C4-2B (cell line): ENCODE measurements at regions not wholly inside any gene's neighbourhood (a gene's known extent, or its start where the extent isn't known, plus 50 kb on each side); places are given as distances from the start of the nearest gene placed in this dataset.

Source experiments
- H3K27ac ChIP-seq: fragments of 450-650 bp; 2 replicates; pipeline ENCODE4 v1.5.1; 2017
- CTCF ChIP-seq: fragments of 450-650 bp; conservative IDR thresholded peaks from 2 replicates; pipeline ENCODE4 v1.5.1; 2017; ENCODE audit warnings: mild to moderate bottlenecking
- ZFX ChIP-seq: fragments of 450-650 bp; IDR thresholded peaks from 2 replicates; pipeline ENCODE4 v1.6.1; 2017

- TF ChIP-seq CTCF (no peak), ZFX (no peak)
- H3K27ac ChIP-seq: no peak overlapping the region
Observed at GRCh38 chr19:30162718-30163117, 209.5 kb upstream of the ZNF536 start.

GRCh38 chr19:30163663-30164062 lies 208.5 kb upstream of the ZNF536 start:
- H3K27ac ChIP-seq: no peak overlapping the region

GRCh38 chr19:30165228-30165813 lies 206.9 kb upstream of the ZNF536 start:
- no peak overlapping the region for H3K27ac ChIP-seq

More at GRCh38 chr19:30163663-30164062, 208.5 kb upstream of the ZNF536 start:
- no peak for TF ChIP-seq ZFX

GRCh38 chr19:30167206-30167868 lies 204.8 kb upstream of the ZNF536 start:
- TF ChIP-seq ZFX: no peak
- no peak for TF ChIP-seq CTCF
- H3K27ac ChIP-seq: no peak overlapping the region

More at GRCh38 chr19:30165228-30165813, 206.9 kb upstream of the ZNF536 start:
- TF ChIP-seq ZFX (no peak), CTCF (no peak)

- no peak for TF ChIP-seq ZFX
- TF ChIP-seq CTCF: no peak
- no peak overlapping the region for H3K27ac ChIP-seq
Observed at GRCh38 chr19:30167976-30168635, 204.1 kb upstream of the ZNF536 start.

GRCh38 chr19:30168760-30169159 lies 203.4 kb upstream of the ZNF536 start:
- no peak overlapping the region for H3K27ac ChIP-seq
- no peak for TF ChIP-seq CTCF
- no peak for TF ChIP-seq ZFX

GRCh38 chr19:30169196-30169900 lies 202.8 kb upstream of the ZNF536 start:
- TF ChIP-seq ZFX (no peak), CTCF (no peak)
- no peak overlapping the region for H3K27ac ChIP-seq
